SK-N-MC (cell line): ENCODE measurements at regions not wholly inside any gene's neighbourhood (a gene's known extent, or its start where the extent isn't known, plus 50 kb on each side); places are given as distances from the start of the nearest gene placed in this dataset.

Experiments used
- EZH2 ChIP-seq: fragments of 200-600 bp; sonication (generic); IDR thresholded peaks from one replicate; pipeline ENCODE4 v1.6.1; 2017; ENCODE audit warnings: antibody characterized with exemption
- FOXP2 ChIP-seq: optimal IDR thresholded peaks from 2 replicates; pipeline ENCODE3; 2011; ENCODE audit warnings: mild to moderate bottlenecking, moderate library complexity; ENCODE audit not compliant: insufficient read depth; ENCODE audit errors: extremely low read length, control extremely low read depth
- POLR2AphosphoS5 ChIP-seq: IDR thresholded peaks from 2 replicates; pipeline ENCODE4 v1.6.1; 2012; ENCODE audit warnings: mild to moderate bottlenecking, low read depth, low read length, borderline replicate concordance

GRCh38 chr3:147615035-147615434 is 205.9 kb downstream of the ZIC1 start:
- no peak for TF ChIP-seq POLR2AphosphoS5
- no peak for TF ChIP-seq EZH2
- TF ChIP-seq FOXP2, result no peak
